SK-N-MC (cell line): ENCODE measurements at regions not wholly inside any gene's neighbourhood (a gene's known extent, or its start where the extent isn't known, plus 50 kb on each side); places are given as distances from the start of the nearest gene placed in this dataset.

Source experiments
- DNase-seq: peaks from one replicate; pipeline ENCODE4 v3.0.0-alpha.2; 2011; ENCODE audit warnings: low read depth, low spot score
- H3K27ac ChIP-seq: fragments of 200-600 bp; sonication (generic); 2 replicates; pipeline ENCODE4 v1.5.1; 2016; ENCODE audit warnings: mixed run types
- H3K36me3 ChIP-seq: fragments of 200-600 bp; sonication (generic); 2 replicates; pipeline ENCODE4 v1.6.1; 2017; ENCODE audit warnings: antibody characterized with exemption, low read length, mixed read lengths; ENCODE audit not compliant: insufficient read depth
- H3K4me3 ChIP-seq: fragments of 200-600 bp; sonication (generic); 2 replicates; pipeline ENCODE4 v1.5.1; 2016
- H3K9ac ChIP-seq: fragments of 200-600 bp; sonication (generic); 2 replicates; pipeline ENCODE4 v1.8.0; 2017; ENCODE audit warnings: mixed run types, mixed read lengths; ENCODE audit not compliant: insufficient read length
- H3K9me3 ChIP-seq: fragments of 200-600 bp; sonication (generic); 2 replicates; pipeline ENCODE4 v1.6.1; 2017; ENCODE audit warnings: low read depth, mild to moderate bottlenecking, antibody characterized with exemption, low read length, moderate library complexity, mixed read lengths
- EZH2 ChIP-seq: fragments of 200-600 bp; sonication (generic); IDR thresholded peaks from one replicate; pipeline ENCODE4 v1.6.1; 2017; ENCODE audit warnings: antibody characterized with exemption
- FOXP2 ChIP-seq: optimal IDR thresholded peaks from 2 replicates; pipeline ENCODE3; 2011; ENCODE audit warnings: mild to moderate bottlenecking, moderate library complexity; ENCODE audit not compliant: insufficient read depth; ENCODE audit errors: extremely low read length, control extremely low read depth
- POLR2AphosphoS5 ChIP-seq: IDR thresholded peaks from 2 replicates; pipeline ENCODE4 v1.6.1; 2012; ENCODE audit warnings: mild to moderate bottlenecking, low read depth, low read length, borderline replicate concordance

DNA sequence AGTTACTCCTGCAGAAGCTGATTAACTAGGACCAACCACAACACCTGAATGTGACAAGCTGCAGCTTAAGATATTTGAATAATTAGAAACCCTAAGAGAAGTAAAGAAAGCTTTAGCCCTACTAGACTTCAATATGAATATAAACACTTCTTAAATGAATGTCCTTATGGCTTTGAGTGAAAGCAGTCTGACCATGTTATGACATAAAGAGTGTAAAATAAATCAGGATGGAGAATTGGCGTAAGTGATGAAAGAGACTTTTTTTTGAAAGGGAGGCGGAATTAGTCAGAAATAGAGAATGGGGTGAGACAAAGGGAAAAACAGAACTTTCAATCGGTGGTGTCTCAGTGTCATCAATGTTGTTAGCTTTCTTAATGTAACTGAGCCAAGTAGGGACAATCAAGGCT, 117.2 kb upstream of the MAGEB16 start:
- Histone ChIP-seq H3K9me3 (no peaks in the 10 kb centered on the region), H3K4me3 (no peak overlapping the region), H3K27ac (no peak overlapping the region), H3K9ac (no peak overlapping the region), H3K36me3 (no peaks in the 10 kb centered on the region)
- TF ChIP-seq FOXP2 (no peak), EZH2 (no peak), POLR2AphosphoS5 (no peak)
- no peak for DNase-seq

DNA sequence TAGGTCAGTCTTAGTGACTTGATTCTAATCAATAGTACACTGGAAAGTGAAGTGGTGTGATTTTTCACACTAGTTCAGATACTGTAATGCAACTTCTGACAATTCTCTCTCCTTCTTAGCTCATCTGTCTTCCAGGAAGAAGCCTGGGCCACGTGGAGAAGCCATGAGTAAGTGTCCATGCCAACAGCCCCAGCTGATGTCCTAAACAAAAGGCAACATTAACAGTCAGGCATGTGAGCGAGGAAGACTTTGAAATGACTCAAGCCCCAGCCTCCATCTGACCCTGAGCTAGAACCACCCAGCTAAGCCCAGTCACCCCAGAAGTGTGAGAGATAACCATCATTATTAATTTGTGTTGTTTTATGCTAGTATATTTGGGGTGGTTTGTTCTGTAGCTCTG, 115.7 kb upstream of the MAGEB16 start:
- no peak for TF ChIP-seq EZH2
- no peak for TF ChIP-seq FOXP2
- TF ChIP-seq POLR2AphosphoS5: no peak
- Histone ChIP-seq H3K36me3 (no peaks in the 10 kb centered on the region), H3K4me3 (no peak overlapping the region), H3K9me3 (no peaks in the 10 kb centered on the region), H3K9ac (no peak overlapping the region), H3K27ac (no peak overlapping the region)
- DNase-seq: no peak

DNA sequence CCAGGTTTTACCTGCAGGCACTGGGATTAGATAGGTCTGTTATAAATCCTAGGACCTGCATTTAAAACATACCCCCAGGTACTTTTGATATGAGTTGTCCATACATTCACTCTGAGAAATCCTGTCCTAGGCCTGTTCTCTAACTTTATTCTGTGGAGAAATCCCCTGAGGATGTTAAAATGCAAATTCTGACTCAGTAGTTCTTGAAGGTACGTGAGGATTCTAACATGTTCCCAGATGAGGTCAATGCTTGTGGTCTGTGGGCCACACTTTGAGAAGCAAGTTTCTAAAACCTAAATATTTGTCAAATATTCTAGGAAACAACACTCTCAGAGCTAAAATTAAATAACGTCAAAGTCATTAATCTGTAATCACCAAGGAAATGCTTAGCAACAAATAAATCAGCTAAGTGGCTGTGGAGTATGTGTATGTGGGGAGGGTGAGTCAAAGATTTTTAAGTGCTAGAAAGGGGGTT, 101.3 kb upstream of the MAGEB16 start:
- no peak for DNase-seq
- no peaks in the 10 kb centered on the region for H3K36me3 ChIP-seq
- H3K27ac ChIP-seq: no peak overlapping the region
- no peak for TF ChIP-seq FOXP2
- TF ChIP-seq POLR2AphosphoS5: no peak
- TF ChIP-seq EZH2: no peak
- no peak overlapping the region for H3K4me3 ChIP-seq
- no peak overlapping the region for H3K9ac ChIP-seq
- H3K9me3 ChIP-seq: no peaks in the 10 kb centered on the region

DNA sequence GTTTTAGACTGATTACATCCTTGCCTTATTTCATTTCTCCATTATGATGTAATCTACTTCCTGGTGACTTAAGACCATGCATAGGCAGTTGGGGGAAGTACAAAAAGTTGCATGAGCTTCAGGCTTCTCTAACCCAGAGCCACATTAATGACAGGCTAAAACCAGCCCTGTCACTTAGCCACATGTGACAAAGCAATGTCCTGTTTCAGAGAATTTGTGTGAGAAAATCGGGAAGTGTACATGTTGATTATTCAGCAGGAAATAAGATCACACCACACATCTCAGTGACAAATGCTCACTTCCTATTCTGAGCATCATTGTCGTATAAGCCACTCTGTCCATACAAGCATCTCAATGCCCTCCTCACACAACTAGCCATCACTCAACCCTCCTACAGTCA, 98.5 kb upstream of the MAGEB16 start:
- H3K36me3 ChIP-seq: no peaks in the 10 kb centered on the region
- peak overlapping the region; percentile 34 for H3K27ac ChIP-seq
- H3K4me3 ChIP-seq: no peak overlapping the region
- no peaks in the 10 kb centered on the region for H3K9me3 ChIP-seq
- no peak for TF ChIP-seq FOXP2
- TF ChIP-seq POLR2AphosphoS5: no peak
- TF ChIP-seq EZH2: no peak
- H3K9ac ChIP-seq: no peak overlapping the region
- DNase-seq: no peak

DNA sequence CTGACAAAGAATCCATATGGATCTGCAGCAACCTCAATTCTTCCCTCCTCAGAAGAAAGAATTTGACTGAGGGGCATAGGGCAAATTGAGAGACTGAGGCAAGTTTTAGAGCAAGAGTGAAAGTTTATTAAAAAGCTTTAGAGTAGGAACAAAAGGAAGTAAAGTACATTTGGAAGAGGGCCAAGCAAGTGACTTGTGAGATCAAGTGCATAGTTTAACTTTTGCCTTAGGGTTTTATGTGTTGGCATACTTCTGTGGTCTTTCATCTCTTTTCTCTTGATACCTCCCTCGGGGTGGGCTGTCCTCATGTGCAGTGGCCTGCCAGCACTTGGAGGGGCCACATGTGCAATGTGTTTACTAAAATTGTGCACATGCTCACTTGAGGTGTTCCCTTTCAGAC, 98.0 kb upstream of the MAGEB16 start:
- TF ChIP-seq POLR2AphosphoS5 (no peak), FOXP2 (no peak), EZH2 (no peak)
- Histone ChIP-seq H3K36me3 (no peaks in the 10 kb centered on the region), H3K4me3 (no peak overlapping the region), H3K27ac (no peak overlapping the region), H3K9me3 (no peaks in the 10 kb centered on the region), H3K9ac (no peak overlapping the region)
- peak; percentile 42 for DNase-seq

DNA sequence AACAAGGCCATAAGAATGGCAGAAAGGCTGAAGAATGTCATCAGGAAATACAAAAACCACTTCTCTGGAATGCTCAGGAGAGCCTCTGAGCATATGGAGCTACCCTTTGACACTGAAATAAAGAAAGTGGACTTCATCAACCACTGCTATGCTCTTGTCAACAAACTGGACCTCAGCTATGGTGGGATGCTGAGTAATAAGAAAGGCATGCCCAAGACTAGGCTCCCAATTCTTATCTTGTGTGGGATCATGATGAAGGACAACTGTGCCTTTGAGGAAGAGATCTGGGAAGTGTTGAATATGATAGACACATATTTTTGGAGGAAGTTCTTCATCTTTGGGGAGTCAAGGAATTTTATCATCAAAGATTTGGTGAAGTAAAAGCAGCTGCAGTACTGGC, 86.9 kb upstream of the MAGEB16 start:
- Histone ChIP-seq H3K27ac (no peak overlapping the region), H3K9me3 (no peaks in the 10 kb centered on the region), H3K9ac (no peak overlapping the region), H3K4me3 (no peak overlapping the region), H3K36me3 (no peaks in the 10 kb centered on the region)
- TF ChIP-seq POLR2AphosphoS5: no peak
- no peak for TF ChIP-seq EZH2
- TF ChIP-seq FOXP2: no peak
- no peak for DNase-seq

DNA sequence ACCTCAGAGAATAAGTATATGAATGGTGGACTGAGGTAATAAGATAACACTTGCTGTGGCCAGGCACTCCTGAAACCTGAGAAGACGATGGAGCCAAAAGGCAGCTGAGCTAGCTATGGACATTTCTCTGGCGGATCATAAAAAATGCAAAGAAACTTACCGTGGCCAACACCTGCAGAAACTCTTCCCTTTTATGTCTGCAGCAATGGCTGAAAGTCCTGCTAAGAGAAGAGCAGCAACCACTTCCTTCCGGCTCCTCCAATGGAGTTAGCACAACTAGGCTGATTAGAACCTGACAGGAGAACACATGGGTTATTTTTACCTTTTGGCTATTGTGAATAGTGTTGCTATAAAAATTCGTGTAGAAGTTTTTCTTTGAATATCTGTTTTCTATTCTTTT, 76.0 kb upstream of the MAGEB16 start:
- H3K9me3 ChIP-seq: no peaks in the 10 kb centered on the region
- DNase-seq: no peak
- H3K27ac ChIP-seq: no peak overlapping the region
- TF ChIP-seq FOXP2 (no peak), POLR2AphosphoS5 (no peak), EZH2 (no peak)
- H3K4me3 ChIP-seq: no peak overlapping the region
- no peak overlapping the region for H3K9ac ChIP-seq
- H3K36me3 ChIP-seq: no peaks in the 10 kb centered on the region

DNA sequence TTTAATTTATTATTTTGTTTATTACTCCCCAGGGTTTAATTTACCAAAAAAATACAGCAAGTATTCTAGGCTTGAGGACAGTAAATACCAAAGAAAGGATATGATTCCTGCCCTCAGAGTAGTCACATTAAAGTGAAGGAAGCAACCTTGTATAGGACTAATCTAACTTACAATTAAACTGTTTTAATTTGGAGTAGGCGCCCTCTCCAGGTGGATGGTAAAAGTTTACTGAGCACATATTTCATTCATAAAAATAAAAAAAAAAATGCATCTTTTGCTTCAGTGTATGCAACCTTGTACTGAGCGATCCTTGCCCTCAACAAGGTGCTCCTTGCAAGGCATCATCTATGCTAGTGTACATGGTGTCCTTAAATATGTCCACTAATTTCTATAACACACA, 72.0 kb upstream of the MAGEB16 start:
- Histone ChIP-seq H3K9ac (no peak overlapping the region), H3K4me3 (no peak overlapping the region), H3K27ac (no peak overlapping the region), H3K36me3 (no peaks in the 10 kb centered on the region), H3K9me3 (no peaks in the 10 kb centered on the region)
- no peak for TF ChIP-seq POLR2AphosphoS5
- no peak for TF ChIP-seq FOXP2
- TF ChIP-seq EZH2: no peak
- DNase-seq: peak; percentile 8

DNA sequence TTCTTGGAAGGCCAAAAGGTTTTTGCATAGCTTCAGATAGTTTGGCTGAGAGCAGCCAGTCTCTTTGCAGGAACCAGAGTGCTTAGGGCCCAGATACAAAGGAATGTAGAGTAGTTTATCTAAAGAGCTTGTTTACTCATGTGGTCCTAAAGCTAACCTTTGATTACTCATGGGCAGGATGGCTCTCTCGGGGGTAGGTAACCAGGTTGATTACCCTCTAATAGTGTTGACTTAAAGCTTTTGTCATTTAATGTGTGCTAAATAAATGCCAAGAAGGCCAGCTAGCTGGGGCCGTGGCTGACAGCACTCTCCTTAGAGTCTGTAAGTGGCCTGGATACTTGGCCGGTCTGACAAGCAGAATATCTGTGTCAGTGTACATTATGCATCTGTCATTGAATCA, 69.7 kb upstream of the MAGEB16 start:
- Histone ChIP-seq H3K36me3 (no peaks in the 10 kb centered on the region), H3K4me3 (no peak overlapping the region), H3K27ac (no peak overlapping the region), H3K9ac (no peak overlapping the region), H3K9me3 (no peaks in the 10 kb centered on the region)
- no peak for TF ChIP-seq FOXP2
- no peak for TF ChIP-seq EZH2
- no peak for TF ChIP-seq POLR2AphosphoS5
- no peak for DNase-seq

DNA sequence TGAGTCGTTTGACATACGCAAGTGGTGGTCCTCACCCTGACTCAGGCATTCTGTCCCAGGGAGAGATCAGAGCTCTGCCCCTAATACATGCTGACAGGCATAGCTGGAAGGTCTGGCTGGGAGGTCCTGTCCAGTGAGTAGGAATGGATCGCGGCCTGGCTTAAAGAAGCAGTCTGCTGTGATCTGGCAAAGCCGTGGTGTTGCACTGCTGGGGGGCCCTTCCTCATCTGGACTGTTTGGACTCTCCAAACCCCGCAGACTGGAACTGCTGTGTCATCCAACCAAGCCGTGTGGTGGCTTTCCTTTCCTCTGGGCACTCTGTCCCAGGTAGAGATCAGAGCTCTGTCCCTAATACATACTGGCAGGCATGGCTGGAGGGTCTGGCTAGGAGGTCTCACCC, 64.3 kb upstream of the MAGEB16 start:
- Histone ChIP-seq H3K36me3 (no peaks in the 10 kb centered on the region), H3K4me3 (no peak overlapping the region), H3K27ac (no peak overlapping the region), H3K9ac (no peak overlapping the region), H3K9me3 (no peaks in the 10 kb centered on the region)
- no peak for DNase-seq
- TF ChIP-seq EZH2 (no peak), FOXP2 (no peak), POLR2AphosphoS5 (no peak)
